ENCODE measurements at regions not wholly inside any gene's neighbourhood (a gene's known extent, or its start where the extent isn't known, plus 50 kb on each side); places are given as distances from the start of the nearest gene placed in this dataset.
"Not testable (repeated sequence)": the region's sequence is repeated elsewhere in the genome, so short reads cannot be mapped to it uniquely, and the experiment has no call there.

DNA sequence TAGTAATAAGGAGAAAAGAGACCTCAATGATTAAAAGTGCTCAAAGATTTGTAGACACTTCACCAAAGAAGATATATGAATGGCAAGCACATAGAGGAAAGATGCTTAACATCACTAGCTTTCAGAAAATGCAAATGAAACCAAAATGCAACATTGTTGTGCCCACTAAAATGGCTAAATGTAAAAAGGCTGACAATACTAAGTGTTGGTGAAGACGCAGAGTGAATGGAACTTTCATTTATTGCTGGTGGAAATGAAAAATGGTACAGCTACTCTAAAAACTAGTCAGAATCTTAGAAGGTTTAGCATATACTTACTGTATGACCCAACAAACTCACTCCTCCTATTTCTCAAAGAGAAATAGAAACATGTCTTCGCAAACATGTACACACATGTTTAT, 212.9 kb upstream of the PITRM1 start:
- DNase-seq (ENCODE audit: low read depth in 2 of 2) = no peak

DNA sequence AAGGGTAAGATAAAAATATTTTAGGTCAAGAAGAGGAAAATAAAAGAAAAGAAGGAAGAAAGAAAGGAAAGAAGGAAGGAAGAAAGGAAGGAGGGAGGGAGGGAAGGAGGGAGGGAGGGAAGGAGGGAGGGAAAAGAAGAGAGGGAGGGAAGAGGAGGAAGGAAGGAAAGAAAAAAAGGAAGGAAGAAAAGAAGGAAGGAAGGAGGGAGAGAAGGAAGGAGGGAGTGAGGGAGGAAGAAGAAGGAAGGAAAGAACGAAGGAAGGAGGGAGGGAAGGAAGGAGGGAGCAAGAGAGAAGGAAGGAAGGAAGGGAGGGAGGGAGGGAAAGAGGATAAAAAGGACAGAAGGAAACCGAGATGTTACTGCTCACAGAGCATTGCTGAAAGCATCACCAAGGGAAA, 209.5 kb upstream of the PITRM1 start:
- DNase-seq (ENCODE audit: low read depth in 2 of 2) = no peak

DNA sequence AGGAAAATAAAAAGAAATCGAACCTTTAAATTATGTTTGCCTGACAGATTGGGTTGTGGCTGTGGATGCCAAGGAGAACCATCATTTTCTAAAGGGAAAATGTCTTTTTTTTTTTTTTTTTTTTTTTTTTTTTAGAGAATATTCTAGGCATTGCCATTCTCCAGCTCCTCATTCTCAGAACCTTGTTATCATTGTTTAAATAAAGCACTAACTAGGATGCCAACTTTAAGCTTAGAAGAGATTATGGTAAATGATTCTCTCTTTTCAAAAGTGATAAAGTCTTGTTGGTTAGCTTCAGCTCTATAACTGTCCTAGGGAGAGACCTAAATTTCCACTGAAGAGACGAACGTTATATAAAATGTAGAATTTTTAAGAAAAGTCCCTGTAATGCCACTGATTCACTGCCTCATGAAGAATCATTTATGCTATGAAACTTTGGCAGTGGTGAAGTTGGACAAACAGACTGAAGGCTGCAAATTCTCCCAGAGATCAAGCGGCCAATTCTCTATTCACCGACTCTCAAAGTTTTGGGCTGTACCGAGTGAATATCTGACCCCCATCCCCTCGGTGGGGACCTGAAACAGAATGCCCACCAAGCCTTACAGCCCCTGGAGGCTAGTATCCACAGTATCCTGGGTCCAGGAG, 207.9 kb upstream of the PITRM1 start:
- no peak for DNase-seq (ENCODE audit: low read depth in 2 of 2)

DNA sequence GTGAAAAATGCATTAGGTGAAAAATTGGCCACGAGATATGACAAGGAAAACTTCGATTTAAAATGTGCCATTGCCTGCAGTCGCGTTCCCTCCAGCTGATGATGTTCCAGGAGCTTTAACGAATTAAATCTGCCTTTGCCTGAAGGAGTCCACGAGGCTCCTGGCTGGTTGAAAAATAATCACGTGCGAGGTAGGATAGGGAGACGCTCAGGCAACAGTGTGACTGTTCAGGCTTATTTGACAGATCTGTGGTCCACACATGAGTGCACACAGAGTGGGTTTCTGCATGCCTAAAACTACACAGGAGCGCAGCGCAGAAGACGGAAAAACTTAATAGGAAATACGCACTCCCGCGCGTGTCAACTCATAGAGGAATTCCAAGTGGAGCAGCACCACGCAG, 204.0 kb upstream of the PITRM1 start:
- no peak for DNase-seq (ENCODE audit: low read depth in 2 of 2)

DNA sequence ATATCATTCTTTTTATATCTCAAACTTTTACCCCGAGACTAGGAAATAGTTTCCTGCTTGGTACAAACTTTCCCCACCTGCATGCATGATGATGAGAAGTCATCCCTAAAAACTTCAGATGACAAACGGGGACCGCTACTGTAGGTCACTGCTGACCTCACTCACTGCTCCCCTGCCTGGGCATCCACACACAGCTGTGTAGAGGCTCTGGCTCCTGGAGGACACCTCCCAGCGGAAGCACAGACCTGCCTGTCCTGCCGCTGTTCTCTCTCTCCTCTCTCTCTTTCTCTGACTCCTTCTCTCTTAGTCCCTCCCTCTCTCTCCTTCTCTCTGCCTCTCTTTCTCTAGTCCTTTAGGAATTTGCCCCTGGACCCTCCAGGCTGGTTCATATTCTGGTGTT, 202.9 kb upstream of the PITRM1 start:
- no peak for DNase-seq (ENCODE audit: low read depth in 2 of 2)

DNA sequence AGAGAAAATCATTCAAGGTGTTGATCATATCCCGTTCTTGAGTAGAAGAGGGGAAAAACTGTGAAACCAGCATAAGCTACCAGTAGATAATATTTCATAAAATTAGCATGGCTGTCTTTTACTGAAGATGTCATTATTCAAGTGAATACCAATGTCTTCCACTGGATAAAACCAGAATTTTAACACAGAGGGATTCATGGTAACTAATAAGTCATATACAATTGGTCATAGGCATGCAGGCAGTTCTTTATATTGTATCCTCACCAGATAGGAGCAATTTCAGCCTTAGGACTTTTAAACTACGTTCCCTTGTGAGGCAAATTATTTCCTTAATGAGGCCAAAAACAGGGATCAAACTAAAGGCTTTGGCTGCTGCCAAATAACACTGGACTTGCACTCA, 202.3 kb upstream of the PITRM1 start:
- no peak for DNase-seq (ENCODE audit: low read depth in 2 of 2)

DNA sequence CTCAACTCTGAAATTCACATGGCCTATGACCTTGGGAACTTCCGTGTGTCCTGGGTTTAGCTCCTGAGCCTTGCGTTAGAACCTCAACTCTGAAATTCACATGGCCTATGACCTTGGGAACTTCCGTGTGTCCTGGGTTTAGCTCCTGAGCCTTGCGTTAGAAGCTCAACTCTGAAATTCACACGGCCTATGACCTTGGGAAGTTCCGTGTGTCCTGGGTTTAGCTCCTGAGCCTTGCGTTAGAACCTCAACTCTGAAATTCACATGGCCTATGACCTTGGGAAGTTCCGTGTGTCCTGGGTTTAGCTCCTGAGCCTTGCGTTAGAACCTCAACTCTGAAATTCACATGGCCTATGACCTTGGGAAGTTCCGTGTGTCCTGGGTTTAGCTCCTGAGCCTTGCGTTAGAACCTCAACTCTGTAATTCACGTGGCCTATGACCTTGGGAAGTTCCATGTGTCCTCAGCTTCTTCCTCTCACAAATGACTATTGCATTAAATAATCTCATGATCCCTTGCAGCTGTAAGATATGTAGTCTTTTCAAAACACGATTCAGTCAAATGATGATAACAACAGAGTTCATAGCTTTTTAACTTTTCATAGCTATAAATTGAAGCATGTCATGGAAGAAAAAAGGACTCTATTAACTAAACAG, 200.9 kb upstream of the PITRM1 start:
- DNase-seq (ENCODE audit: low read depth in 2 of 2) = not testable (repeated sequence)

DNA sequence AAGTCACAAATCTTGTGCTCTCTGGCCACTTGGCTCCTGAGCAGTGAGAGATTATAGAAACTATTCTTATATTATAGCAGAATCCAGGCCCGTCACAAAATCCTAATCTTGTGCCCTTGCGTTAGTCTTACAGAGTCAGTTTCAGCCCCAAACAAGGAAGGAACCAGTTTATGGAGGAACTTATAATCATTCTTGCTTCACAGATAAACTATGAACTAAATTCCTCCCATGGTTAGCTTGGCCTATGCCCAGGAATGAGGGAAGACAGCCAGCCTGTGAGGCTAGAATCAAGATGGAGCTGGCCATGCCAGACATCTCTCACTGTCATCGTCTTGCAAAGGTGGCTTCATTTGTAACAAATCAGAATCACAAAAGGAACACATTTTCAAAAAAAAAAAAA, 199.7 kb upstream of the PITRM1 start:
- DNase-seq (ENCODE audit: low read depth in 2 of 2) = peak in 1 of 2 experiments; percentile 21

DNA sequence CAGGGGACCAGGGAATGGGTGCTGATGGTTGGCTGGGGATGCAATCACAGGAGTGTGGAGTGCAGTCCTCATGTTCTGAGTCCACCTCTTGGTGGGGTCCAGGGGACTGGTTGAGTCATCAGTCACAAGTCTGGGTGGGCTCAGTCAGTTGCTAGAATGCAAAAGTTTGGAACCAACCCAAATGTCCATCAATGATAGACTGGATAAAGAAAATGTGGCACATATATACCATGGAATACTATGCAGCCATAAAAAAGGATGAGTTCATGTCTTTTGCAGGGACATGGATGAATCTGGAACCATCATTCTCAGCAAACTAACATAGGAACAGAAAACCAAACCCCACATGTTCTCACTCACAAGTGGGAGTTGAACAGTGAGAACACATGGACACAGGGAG, 199.0 kb upstream of the PITRM1 start:
- not testable (repeated sequence) for DNase-seq (ENCODE audit: low read depth in 2 of 2)

DNA sequence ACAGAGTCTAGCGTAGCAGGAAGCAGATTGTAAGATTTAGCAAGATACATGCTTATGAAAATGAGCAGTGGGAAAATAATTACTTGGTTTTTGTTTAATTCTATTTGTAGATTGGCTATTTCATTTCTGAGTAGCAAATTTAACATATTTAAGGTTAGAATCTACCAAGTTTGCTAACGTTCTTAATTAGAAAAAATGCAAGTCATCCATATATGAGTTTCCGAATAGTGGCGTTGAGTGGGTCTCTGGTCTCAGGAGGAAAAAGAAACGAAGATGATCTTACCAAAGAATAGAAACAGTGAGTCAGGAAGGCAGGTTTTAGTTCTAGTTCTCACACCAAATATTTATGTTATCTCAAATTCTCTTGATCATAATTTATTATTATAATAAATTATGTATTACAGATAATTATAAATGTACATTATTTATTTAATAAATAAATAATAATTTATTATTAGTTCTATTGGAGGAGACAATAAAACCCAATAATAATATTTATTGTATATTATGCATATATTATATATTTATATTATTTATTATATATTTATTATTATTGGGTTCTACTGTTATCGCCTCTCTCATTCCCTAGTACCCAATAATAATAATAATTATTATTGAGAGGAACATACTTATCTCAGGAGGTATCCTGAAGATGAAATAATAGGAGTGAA, 194.3 kb upstream of the PITRM1 start:
- no peak for DNase-seq (ENCODE audit: low read depth in 2 of 2)

DNA sequence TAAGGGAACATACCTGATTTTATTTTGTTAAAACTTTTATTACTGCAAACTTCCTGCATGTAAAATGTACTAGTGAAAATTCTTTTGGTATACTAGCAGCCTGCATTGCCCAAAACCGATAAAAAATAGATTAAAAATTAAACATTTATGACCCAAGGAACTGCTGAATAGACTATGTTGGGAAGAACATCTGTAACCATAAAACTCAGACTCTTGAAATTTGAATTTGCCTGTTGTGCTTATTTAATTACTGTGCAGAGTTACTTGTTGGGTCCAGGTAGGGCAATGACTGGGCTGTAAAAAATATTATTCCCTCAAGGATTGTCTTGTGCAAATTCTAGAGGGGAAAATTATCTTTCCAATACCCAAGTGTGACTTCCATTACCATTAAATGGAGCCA, 193.5 kb upstream of the PITRM1 start:
- no peak for DNase-seq (ENCODE audit: low read depth in 2 of 2)

DNA sequence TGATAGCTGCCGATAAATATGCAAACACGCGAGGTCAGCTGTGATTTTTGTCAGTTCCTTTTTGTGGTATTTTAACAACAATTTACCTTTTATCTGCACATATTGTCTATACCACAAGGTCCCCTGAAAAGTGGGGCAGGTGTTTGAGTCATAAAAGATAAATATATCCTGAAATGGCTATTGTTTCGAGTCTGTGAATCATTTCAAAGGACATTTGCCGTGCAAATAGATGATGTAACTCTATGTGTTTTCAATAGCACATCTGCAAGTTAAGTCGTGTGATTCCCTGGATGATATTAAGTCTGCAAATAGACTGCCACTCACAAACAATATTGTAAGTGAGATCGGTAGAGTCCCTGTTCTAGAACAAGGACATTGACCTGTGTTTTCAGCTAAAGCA, 193.0 kb upstream of the PITRM1 start:
- no peak for DNase-seq (ENCODE audit: low read depth in 2 of 2)

DNA sequence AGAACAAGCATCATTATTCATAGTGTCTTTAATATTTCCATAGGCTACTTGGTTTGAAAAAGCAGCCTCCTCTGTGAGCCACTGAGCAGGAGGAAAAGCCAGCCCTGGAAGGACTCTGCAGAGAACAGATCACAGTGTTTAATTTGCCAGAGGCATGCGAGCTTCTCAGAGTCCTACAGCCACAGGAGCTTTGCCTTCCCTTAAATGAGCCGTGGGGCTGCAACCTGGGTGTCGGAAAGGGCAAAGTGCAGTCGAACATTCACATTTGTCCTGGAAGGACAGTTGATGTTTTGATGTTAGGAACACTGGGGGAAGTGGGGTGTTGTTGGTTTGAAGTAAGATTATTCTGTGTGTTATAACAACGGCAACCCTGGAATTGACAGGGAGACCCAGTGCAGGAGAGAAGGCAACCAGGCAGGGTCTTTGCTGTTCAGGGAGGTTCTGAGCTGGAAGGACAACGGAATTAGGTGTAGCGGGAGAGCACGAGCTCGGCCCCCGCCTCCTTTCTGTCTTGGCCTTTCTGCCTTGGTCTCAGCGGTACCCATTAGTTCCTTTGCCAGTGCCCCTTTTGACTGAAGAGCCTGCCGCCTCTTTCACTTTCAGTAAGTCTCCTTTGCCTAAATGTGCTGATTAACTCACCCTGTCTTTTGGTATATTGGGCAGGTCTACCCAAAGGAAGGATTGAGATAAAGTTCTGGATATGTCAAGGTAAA, 192.3 kb upstream of the PITRM1 start:
- DNase-seq (ENCODE audit: low read depth in 2 of 2) = no peak

DNA sequence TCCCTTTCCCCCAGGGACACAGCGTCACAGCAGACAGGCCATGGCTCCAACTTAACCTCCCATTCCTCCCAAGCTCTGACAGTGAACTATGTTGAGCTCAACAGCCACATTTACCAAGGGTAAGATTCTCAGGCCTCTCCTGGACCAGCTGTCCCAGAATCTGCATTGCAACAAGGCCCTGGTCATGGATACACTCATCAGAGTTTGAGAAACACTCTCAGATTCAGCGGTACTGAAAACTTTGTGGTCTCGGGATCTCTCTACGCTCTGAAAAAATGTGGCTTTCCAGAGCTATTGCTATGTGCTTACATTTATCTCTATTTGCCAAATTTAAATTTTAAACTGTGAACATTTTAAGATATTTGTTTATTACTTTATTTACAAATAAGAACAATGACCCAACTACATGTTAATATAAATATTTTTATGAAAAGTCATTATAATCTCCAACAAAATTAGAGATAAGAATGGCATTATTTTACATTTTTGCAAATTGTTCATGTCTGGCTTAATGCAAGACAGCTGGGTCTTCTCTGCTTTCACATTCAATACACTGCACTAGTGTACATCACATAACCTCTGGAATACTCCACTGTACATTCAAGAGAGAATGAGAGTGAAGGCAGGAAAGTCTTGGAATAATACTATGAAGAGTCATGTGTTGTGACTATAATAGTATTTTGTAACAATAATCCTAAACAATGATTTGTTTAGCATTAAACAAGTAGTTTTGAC, 190.9 kb upstream of the PITRM1 start:
- DNase-seq (ENCODE audit: low read depth in 2 of 2) = no peak

DNA sequence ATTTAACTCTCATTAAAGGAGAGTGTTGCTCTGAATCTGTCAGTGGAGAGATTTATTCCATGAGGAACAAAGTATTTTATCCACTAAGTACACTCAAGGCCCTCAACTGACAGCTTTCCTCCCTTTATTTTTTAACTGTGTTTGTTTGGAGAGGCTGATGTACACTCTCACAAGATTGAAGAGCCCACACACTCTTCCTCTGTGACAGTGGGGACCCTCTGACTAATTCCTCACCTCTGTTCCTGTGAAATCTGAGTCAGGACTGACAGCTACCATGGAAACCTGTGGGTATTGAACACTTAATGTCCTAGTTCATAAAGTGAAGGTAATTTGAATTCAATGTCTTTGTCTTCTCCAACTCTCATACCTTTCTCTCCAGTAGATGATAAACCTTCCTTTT, 189.8 kb upstream of the PITRM1 start:
- no peak for DNase-seq (ENCODE audit: low read depth in 2 of 2)

DNA sequence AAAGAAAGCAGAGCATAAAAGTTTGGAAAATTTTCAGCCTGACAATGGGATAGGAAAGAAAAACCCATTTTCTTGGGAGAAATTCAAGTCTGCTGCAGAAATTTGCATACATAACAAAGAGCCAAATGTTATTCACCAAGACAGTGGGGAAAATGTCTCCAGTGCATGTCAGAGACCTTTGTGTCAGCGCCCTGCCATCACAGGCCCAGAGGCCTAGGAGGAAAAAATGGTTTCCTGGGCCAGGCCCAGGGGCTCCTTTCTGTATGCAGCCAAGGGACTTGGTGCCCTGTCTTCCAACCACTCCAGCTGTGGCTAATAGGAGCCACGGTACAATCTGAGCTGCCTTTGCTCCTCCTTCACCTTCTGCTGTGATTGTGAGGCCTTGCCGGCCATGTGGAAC, 189.1 kb upstream of the PITRM1 start:
- no peak for DNase-seq (ENCODE audit: low read depth in 2 of 2)

DNA sequence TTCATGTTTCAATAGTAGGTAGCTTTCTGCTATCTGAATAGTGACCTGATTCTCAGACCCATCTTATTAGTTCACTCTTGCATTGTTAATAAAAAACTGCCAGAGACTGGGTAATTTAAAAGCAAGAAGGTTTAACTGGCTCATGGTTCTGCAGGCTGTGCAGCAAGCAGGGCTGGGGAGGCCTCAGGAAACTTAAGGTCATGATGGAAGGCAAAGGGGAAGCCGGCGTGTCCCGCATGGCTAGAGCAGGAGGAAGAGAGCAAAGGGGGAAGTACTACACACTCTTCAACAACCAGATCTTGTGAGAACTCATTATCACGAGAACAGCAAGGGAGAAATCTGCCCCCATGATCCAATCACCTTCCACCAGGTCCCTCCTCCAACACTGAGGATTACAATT, 185.2 kb upstream of the PITRM1 start:
- DNase-seq (ENCODE audit: low read depth in 2 of 2) = no peak

DNA sequence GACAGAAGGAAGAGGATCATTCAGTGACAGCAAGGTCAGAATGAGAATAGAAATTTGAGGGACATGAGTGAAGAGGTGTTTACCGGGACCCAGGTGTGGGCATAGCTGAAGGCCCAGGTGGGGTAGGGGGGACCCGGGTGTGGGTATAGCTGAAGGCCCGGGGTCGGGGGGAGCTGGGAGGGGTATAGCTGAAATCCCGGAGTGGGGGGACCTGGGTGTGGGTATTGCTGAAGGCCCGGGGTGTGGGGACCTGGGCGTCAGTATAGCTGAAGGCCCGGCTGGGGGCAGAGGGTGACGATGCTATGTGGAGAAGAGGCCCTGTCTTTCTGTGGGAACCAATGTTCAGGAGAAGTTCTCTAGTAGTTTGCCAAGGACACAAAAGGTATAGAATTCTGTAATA, 183.0 kb upstream of the PITRM1 start:
- DNase-seq (ENCODE audit: low read depth in 2 of 2) = no peak

DNA sequence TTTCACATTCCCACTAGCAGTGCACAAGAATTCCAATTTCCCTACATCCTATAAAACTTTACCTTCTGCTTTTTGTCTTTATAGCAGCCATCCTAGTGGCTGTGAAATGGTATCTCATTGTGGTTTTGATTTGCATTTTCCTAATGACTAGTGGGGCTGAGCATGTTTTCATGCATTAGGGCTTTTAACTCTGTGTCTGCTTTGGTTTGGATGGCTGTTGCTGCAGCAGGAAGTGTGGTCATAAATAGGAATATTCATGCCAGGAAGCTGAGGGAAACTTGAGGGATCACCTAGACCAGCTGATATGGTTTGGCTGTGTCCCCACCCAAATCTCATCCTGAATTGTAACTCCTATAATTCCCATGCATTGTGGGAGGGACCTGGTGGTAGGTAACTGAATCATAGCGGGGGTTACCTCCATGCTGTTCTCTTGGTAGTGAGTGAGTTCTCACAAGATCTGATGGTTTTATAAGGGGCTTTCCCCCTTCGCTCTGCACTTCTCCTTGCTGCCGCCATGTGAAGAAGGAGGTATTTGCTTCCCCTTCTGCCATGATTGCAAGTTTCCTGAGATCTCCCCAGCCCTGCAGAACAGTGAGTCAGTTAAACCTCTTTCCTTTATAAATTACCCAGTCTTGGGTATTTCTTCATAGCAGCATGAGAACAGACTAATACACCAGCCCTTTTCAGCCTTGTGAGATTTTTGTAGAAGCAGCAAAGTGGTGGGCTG, 181.8 kb upstream of the PITRM1 start:
- no peak for DNase-seq (ENCODE audit: low read depth in 2 of 2)

DNA sequence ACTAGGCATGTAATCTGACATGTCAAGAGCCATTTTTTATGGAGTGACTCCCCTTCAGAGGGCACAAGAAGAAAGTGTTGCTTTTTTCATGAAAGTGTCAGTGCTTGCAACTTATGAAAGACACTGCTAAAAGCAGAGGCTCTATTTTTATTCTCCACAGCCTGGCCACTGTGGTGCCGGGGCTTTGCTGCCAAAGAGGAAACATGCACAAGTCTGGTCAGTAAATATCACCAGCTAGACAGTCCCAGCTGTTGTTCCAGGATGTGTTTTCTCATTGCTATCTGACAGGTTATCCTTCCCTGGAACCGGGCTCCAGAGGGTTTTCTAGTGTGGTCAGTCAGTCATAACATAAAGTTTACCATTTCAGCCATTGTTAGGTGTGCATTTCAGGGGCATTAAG, 180.7 kb upstream of the PITRM1 start:
- DNase-seq (ENCODE audit: low read depth in 2 of 2) = no peak

DNA sequence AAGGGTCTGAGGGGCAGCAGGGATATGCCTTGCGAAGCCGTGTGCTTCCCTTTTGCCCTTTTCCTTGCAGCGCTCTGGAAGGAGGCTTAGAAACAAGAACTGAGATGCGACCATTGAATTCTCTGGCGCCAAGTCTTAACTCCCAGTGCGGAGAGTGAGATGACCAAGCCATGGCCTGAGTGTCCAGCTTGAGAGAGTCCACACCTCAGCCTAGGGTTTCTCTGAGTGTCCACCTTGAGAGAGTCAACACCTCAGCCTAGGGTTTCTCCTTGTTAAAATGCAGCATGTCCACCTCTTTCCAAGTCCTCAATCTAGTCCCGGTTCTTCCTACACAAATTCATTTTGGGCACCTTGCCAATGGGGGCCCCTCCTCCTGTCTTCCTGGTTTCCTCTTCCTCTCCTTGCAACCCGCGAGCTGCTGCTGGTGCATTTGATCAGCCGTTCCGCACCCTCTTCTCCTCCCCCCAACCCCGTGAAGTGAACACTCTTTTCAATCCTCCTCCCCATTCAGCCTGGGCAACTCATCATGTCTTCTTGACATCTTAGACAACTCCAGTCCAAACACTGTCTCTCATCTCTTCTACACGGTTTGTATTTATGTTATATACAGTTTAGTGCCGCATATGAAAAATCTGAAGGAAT, 178.2 kb upstream of the PITRM1 start:
- no peak for DNase-seq (ENCODE audit: low read depth in 2 of 2)

All from fibroblast of skin of left biceps (primary cell).